G401 (cell line): ENCODE measurements at regions not wholly inside any gene's neighbourhood (a gene's known extent, or its start where the extent isn't known, plus 50 kb on each side); places are given as distances from the start of the nearest gene placed in this dataset.

Experiments
- DNase-seq: peaks from one replicate; pipeline ENCODE4 v3.0.0-alpha.2; 2015; ENCODE audit warnings: low spot score
- in situ Hi-C: cut with HindIII; loops from 2 replicates; pipeline ENCODE4 v1.10.0; 2016; ENCODE audit warnings: low sequenced_read_pairs, mixed read lengths

- DNase-seq: no peak
- in situ Hi-C loops: no loop called here
Observed at GRCh38 chr2:145740302-145740701, 1220.4 kb upstream of the ZEB2 start.

- in situ Hi-C loops: no loop called here
- DNase-seq: no peak
Observed at GRCh38 chr2:145739681-145740080, 1219.8 kb upstream of the ZEB2 start.

DNA sequence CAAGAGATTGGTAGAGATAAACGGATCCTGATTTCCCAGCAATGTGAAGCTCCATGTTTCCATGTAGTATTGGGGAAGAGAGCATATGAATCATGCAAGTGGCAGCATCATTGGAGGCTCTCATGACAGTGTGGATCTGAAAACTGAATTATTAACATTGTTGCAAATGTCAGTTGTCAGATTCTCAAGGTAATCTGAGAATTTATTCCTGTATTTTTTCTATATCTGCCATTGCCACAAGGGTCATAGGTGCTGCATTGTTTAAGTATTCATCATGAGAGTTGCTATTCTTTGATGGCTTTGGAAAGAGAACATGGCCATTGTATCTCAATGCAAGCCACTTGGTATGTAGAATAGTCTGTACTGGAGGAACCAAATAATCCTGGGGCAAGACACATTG, 1217.0 kb upstream of the ZEB2 start:
- in situ Hi-C loops: no loop called here
- no peak for DNase-seq

DNA sequence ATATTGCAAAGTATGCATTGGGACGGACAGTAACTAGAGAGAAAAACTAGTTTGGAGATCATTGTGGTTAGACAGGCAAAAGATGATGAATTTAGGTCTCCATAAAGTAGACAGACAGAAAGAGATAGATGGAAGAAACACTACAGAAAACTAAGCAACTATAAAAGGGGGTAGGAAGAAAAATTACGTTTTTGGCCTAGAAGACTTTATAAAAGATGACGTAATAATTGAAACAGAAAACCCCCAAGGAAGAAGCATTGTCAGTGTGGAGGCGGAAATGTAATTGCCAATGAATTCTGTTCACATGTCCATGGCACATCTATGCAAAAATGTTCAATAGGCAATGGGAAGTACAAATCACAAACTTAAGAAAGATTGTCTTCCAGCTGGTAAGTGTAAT, 1211.5 kb upstream of the ZEB2 start:
- DNase-seq: no peak
- in situ Hi-C loops: no loop called here

DNA sequence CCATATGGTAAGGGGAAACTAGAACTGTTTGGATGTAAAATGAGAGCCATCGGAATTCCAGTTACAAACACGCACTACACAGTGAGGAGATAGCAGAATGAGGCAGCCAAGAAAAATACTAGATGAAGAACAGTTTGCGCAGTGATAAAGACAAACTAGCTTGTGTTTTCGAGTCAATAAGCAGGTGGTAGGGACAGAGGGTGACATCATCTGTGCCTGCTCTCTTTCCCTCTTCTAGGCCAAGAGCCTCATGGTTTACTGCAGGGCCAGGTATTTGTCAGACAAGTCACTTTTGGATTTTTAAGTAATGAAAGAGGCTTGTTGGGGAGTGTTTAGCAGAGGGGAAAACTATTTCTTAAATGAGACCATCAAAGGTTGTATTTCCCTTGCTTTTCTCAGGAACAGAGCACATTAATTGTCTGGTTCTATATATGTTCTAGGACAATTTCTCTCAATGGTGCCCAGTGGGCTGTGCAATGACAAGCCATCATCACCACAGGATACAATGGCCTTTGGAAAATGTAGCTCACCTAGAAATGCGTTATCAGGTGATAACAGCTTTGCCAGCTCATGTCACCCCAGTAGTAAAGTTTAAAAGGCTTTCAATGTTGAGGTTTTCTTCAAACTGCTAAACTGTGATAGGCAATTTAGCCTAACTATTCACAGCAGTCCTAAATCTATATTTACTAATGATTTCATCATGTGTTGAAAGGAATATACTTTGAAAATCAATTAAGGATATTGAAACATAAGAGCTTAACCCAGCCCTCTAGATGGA, 1210.3 kb upstream of the ZEB2 start:
- DNase-seq: no peak
- in situ Hi-C loops: no loop called here

- in situ Hi-C loops: no loop called here
- DNase-seq: no peak
Observed at GRCh38 chr2:145729481-145729880, 1209.6 kb upstream of the ZEB2 start.

- no peak for DNase-seq
- in situ Hi-C loops: no loop called here
Observed at GRCh38 chr2:145728511-145728910, 1208.6 kb upstream of the ZEB2 start.

DNA sequence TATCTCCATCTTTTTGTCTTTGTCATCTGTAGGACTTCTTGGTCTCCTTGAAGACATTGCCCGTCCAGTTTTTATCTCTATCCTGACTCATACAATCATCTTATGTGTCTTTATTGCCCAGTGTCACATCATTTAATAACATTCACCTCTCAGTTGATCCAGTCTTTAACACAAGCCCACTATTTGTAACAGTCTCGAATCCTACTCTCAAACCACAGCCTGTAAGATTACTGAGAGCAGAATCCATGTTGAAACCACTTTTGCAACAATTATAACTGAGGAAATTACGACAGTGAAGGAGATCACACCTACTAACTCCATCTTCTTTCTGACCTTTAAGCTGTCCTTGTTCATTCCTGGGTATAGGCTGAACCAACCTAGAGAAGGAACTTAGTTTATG, 1206.0 kb upstream of the ZEB2 start:
- in situ Hi-C loops: no loop called here
- no peak for DNase-seq

- no peak for DNase-seq
- in situ Hi-C loops: no loop called here
Observed at GRCh38 chr2:145724311-145724898, 1204.5 kb upstream of the ZEB2 start.

GRCh38 chr2:145723872-145724271, 1204.0 kb upstream of the ZEB2 start:
- in situ Hi-C loops: no loop called here
- DNase-seq: no peak

- in situ Hi-C loops: no loop called here
Observed at GRCh38 chr2:145721681-145722080, 1201.8 kb upstream of the ZEB2 start.

DNA sequence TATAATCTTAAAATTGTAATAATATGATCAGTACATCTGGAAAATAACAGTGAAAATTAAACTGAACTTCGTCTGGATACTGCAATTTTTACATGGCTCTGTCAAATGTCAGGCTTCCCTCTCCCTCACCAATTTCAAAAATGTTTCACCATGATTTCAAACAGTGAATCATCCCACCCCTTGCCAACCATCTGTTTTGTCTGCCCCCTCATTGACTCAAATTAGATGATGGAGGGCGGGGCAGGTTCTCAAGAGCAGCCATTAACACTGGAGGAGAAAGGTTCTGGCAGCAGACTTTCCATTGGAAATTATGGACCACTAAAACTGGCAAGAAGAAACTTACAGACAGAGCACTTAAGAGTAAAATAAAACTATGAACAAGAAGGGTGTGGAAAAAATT, 1195.7 kb upstream of the ZEB2 start:
- no peak for DNase-seq
- in situ Hi-C loops: no loop called here

More at GRCh38 chr2:145721681-145722080, 1201.8 kb upstream of the ZEB2 start:
- no peak for DNase-seq

DNA sequence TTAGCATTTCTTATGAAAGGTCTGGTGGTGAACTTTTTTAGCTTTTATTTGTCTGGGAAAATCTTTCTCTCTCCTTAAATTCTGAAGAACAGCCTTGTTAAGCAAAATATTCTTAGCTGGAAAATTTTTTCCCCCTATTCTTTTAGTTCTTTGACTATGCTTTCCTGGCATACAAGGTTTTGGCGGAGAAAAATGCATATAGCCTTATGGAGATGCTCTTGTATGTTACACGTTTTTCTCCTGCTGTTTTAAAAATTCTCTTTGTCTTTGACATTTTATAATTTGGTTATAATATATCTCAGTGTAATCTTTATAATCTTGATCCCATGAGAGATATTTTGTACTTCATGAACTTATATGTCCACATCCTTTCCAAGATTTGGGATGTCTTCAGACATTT, 1190.4 kb upstream of the ZEB2 start:
- in situ Hi-C loops: no loop called here
- DNase-seq: no peak

DNA sequence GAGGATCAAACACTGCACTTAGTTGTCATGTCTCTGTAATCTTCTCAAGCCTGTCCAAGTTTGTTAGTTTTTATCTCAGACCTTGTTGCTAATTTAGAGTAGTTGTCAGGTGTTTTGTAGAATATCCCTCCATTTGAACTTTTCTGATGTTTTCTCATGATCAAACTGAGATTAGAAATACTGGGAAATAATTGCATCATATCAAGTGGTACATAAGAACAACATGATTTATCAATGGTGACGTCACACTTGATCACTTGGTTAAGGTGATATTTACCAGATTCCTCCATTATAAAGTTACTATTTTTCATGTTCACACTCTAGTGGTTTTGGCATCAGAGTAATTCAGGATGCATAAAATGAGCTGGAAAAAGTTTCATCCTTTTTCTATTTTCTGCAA, 1182.4 kb upstream of the ZEB2 start:
- in situ Hi-C loops: no loop called here
- DNase-seq: no peak

DNA sequence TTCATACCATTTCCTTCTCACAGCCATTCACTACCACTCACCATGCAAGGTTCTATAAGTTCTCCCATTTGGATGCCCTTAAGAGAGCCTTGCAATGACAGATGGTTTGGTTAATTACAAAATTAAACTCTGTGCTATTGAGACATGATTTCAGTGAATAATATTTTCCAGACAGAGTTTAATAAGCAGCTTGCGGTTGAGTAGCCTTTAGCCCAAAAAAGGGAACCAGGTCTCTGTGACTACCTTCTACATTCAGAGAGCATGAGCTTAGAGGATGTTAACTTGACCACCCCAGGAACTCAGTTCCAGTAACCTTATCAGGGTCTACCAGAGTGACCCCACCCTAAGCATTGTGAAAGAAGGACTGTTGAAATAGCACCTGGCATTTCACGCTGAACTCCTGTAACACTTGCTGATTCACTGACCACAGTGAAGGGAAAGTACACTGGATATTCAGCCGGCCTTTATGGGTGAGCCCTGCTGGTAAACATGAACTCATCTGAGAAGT, 1173.1 kb upstream of the ZEB2 start:
- in situ Hi-C loops: no loop called here
- no peak for DNase-seq

DNA sequence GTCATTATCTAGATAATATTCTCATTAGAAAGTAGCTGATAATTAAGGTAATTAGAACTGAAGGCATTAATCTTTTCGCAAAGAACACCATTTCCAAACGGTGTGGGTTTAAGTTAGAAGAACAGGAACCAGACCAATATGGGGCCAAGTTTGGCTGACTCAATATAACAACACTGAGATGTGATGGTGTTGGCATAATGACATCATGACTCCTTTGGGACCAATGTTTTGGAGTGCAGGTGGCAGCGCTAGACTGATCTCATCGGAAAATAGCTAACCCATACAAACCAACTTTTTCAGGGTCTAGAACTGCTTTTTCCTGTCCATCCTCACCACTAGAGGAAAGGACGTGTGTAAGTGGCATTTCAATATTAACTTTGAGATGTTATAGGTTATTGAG, 1171.7 kb upstream of the ZEB2 start:
- in situ Hi-C loops: no loop called here

GRCh38 chr2:145690183-145690778, 1170.4 kb upstream of the ZEB2 start:
- no peak for DNase-seq
- in situ Hi-C loops: no loop called here

More for the DNA sequence above, 1171.7 kb upstream of the ZEB2 start:
- DNase-seq: no peak

DNA sequence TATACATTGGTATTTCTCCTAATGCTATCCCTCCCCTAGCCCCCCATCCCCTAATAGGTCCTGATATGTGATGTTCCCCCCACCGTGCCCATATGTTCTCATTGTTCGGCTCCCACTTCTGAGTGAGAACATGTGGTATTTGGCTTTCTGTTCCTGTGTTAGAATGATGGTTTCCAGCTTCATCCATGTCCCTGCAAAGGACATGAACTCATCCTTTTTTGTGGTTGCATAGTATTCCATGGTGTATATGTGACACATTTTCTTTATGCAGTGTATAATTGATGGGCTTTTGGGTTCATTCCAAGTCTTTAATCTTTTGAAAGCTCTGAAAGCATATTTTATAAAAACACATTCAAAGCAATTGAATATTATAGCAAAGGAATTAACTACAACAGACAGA, 1169.4 kb upstream of the ZEB2 start:
- no peak for DNase-seq
- in situ Hi-C loops: no loop called here

DNA sequence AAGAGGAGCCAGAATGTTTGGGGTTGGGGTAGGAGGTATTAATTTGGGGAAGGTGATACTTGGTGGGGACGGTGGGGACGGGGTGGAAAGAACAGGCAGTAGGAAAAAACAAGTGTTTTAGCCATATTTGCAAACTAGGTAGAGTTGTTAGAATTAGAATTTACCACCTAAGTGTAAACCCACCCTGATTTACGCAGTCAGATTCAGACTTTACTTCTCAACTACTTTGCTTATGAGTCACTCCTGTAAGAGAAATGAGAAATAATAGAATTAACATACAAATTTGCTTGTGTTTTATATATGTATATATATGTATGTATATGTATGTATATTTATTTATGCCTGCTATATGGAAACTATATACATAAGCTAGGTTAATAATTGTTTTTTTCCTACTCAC, 1168.2 kb upstream of the ZEB2 start:
- DNase-seq: no peak
- in situ Hi-C loops: no loop called here

DNA sequence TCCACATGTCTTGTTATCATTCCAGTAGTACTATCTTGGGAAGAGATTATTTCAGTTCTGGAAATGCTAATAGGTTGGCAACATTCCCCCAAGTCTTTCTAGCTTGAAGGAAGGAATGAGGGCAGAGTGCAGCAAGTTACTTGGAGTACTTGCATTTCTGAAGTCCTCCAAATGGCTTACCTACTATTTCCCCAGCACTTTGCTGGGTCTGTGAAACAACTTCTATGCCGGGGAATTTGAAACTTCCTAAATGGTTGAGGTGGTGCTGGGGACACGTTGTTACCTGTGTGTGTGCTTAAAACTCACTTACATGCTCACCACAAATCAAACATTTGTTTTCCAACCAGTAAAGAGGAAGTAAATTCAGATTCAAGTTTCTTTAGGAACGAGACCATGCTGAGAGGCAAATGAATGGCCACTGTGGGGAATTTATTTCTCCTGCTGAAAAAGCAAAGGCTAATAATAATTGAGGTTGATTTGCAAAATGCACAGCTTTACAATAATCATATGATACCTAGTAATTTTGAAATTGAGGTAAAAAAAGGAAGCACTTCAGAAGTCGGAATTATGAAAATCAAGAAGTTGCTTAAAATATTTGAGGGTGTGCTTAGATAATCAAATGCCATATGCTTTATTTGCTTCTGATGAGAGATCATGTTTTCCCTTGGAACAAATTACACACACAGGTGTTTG, 1167.7 kb upstream of the ZEB2 start:
- no peak for DNase-seq
- in situ Hi-C loops: no loop called here
